Hepatocyte (in vitro differentiated cells): ENCODE measurements at regions not wholly inside any gene's neighbourhood (a gene's known extent, or its start where the extent isn't known, plus 50 kb on each side); places are given as distances from the start of the nearest gene placed in this dataset.
A peak's percentile ranks its signal among the peaks of the same experiment; 100 is the strongest.

ENCODE experiments used
- DNase-seq: peaks from one replicate; pipeline ENCODE4 v3.0.0-alpha.2; 2016; ENCODE audit warnings: low spot score
- H2AFZ ChIP-seq: fragments of 200-600 bp; sonication (generic); 2 replicates; pipeline ENCODE4 v1.6.0; 2016; ENCODE audit warnings: antibody characterized with exemption, mild to moderate bottlenecking
- H3K27ac ChIP-seq: fragments of 200-600 bp; sonication (generic); 2 replicates; pipeline ENCODE4 v1.5.1; 2016; ENCODE audit warnings: mild to moderate bottlenecking
- H3K27me3 ChIP-seq: fragments of 200-600 bp; sonication (generic); 2 replicates; pipeline ENCODE4 v1.6.1; 2016
- H3K36me3 ChIP-seq: fragments of 200-600 bp; sonication (generic); replicated peaks from 2 replicates; pipeline ENCODE4 v1.5.1; 2016; ENCODE audit warnings: low read depth; ENCODE audit not compliant: insufficient read depth
- H3K4me1 ChIP-seq: fragments of 200-600 bp; sonication (generic); 2 replicates; pipeline ENCODE4 v1.5.1; 2016; ENCODE audit warnings: mild to moderate bottlenecking, moderate library complexity; ENCODE audit not compliant: insufficient read depth
- H3K4me2 ChIP-seq: fragments of 200-600 bp; sonication (generic); 2 replicates; pipeline ENCODE4 v1.6.0; 2016
- H3K4me3 ChIP-seq: fragments of 200-600 bp; sonication (generic); 2 replicates; pipeline ENCODE4 v1.5.1; 2016; ENCODE audit warnings: mild to moderate bottlenecking
- H3K79me2 ChIP-seq: fragments of 200-600 bp; sonication (generic); 2 replicates; pipeline ENCODE4 v1.6.0; 2017; ENCODE audit warnings: mild to moderate bottlenecking
- H3K9me2 ChIP-seq: fragments of 200-600 bp; sonication (generic); replicated peaks from 2 replicates; pipeline ENCODE4 v1.6.0; 2017; ENCODE audit warnings: mild to moderate bottlenecking; ENCODE audit not compliant: insufficient read depth
- H3K9me3 ChIP-seq: fragments of 200-600 bp; sonication (generic); 2 replicates; pipeline ENCODE4 v1.5.1; 2016; ENCODE audit warnings: low read depth, mild to moderate bottlenecking
- H4K20me1 ChIP-seq: fragments of 200-600 bp; sonication (generic); 2 replicates; pipeline ENCODE4 v1.6.0; 2016; ENCODE audit warnings: mild to moderate bottlenecking; ENCODE audit not compliant: insufficient read depth, poor library complexity, severe bottlenecking
- EZH2 ChIP-seq: fragments of 200-600 bp; sonication (generic); IDR thresholded peaks from 2 replicates; pipeline ENCODE4 v1.6.1; 2016; ENCODE audit warnings: antibody characterized with exemption, mild to moderate bottlenecking, borderline replicate concordance
- EZH2phosphoT487 ChIP-seq: fragments of 200-600 bp; sonication (generic); IDR thresholded peaks from one replicate; pipeline ENCODE4 v1.6.1; 2018; ENCODE audit warnings: antibody characterized with exemption, mild to moderate bottlenecking, low read depth, moderate library complexity; ENCODE audit not compliant: unreplicated experiment, severe bottlenecking
- WGBS: methylation state at CpG from one replicate; pipeline ENCODE4 v1.1.6; 2016; ENCODE audit warnings: low lambda C conversion rate; ENCODE audit errors: missing lambda C conversion rate; 5-methylcytosine and 5-hydroxymethylcytosine counted together
- TF ChIP-seq, protein P1 (sequence below): fragments of 200-600 bp; sonication (generic); IDR thresholded peaks from 2 replicates; pipeline ENCODE4 v1.5.1; 2016; ENCODE audit warnings: antibody characterized with exemption, mild to moderate bottlenecking; ENCODE audit not compliant: poor library complexity

DNA sequence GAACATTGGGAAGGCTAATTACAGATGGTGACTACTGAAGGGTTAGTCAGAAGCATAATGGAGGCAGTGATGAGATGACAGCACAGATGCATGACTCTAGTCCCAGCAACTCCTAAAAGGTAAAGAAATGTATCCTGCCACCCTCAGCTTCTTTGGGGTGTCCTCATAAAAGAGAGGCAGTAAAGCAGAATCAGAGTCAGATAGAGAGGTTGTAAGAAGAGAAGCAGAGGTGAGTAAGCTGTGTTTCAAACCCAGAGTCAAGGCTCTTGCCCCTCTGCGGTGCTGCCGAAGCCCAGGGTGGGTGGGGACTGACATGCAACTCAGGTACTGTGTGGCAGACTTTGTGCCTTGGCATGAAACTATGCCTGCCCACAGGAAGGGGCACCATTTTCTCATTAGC, 59.5 kb upstream of the PGM2 start:
- no peaks in the 10 kb centered on the region for H3K9me3 ChIP-seq
- no peak for DNase-seq
- H3K4me2 ChIP-seq, result no peak overlapping the region
- H3K79me2 ChIP-seq, result no peaks in the 10 kb centered on the region
- no peaks in the 10 kb centered on the region for H3K9me2 ChIP-seq
- no peak overlapping the region for H3K27ac ChIP-seq
- H2AFZ ChIP-seq, result no peak overlapping the region
- no peak overlapping the region for H3K4me3 ChIP-seq
- H3K4me1 ChIP-seq, result no peaks in the 10 kb centered on the region
- WGBS, result 87% methylated on average over 2 of the region's 2 CpGs
- no peaks in the 10 kb centered on the region for H3K27me3 ChIP-seq
- TF ChIP-seq EZH2, result no peak
- TF ChIP-seq EZH2phosphoT487, result no peak
- TF ChIP-seq, protein P1, sequence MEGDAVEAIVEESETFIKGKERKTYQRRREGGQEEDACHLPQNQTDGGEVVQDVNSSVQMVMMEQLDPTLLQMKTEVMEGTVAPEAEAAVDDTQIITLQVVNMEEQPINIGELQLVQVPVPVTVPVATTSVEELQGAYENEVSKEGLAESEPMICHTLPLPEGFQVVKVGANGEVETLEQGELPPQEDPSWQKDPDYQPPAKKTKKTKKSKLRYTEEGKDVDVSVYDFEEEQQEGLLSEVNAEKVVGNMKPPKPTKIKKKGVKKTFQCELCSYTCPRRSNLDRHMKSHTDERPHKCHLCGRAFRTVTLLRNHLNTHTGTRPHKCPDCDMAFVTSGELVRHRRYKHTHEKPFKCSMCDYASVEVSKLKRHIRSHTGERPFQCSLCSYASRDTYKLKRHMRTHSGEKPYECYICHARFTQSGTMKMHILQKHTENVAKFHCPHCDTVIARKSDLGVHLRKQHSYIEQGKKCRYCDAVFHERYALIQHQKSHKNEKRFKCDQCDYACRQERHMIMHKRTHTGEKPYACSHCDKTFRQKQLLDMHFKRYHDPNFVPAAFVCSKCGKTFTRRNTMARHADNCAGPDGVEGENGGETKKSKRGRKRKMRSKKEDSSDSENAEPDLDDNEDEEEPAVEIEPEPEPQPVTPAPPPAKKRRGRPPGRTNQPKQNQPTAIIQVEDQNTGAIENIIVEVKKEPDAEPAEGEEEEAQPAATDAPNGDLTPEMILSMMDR, result no peak
- no peaks in the 10 kb centered on the region for H3K36me3 ChIP-seq
- no peaks in the 10 kb centered on the region for H4K20me1 ChIP-seq

DNA sequence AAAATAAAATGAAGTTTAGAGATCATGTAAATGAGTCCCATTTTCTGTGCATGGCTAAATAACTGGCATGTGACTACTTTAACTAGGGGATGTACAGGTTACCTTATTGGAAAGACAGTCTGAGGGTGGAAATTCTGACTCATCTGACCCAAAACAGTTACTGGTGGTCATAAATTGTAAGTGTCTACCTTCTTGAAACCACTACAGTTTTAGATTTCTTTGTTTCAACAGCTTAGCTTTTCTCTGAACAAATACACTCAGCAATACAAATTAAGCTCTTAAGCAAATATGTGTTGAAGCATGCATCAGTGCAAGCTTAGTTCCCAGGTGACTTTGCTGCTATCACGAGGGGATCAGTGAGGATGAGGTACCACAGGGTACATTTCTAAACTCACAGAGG, 60.7 kb upstream of the PGM2 start:
- H3K4me3 ChIP-seq, result no peak overlapping the region

DNA sequence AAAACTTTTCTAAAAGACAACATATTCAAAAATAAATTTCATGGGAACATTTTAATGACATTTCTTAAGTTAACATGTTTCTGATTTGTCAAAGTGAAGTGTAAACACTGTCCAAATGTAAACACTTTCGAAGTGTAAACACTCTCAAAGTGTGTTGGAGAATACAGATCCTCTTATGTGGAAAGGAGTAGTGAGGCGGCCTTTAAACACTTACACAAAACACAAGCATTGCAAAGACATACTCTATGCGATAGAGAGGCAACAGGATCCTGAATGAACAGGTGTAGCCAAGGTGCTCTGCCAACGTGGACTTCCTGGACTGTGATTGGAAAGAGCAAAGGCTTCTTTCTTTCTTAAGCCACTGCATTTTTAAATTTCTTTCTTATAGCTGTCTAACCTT, 62.7 kb upstream of the PGM2 start:
- no peak for TF ChIP-seq EZH2phosphoT487
- TF ChIP-seq, protein P1, result no peak
- TF ChIP-seq EZH2, result no peak
- no peaks in the 10 kb centered on the region for H3K4me1 ChIP-seq
- H3K36me3 ChIP-seq, result no peaks in the 10 kb centered on the region
- no peak overlapping the region for H2AFZ ChIP-seq
- H3K27me3 ChIP-seq, result no peaks in the 10 kb centered on the region
- H3K4me3 ChIP-seq, result no peak overlapping the region
- H3K9me3 ChIP-seq, result no peaks in the 10 kb centered on the region
- no peaks in the 10 kb centered on the region for H4K20me1 ChIP-seq
- DNase-seq, result no peak
- no peak overlapping the region for H3K4me2 ChIP-seq
- 74% methylated on average over 4 of the region's 4 CpGs for WGBS
- no peaks in the 10 kb centered on the region for H3K9me2 ChIP-seq
- H3K79me2 ChIP-seq, result no peaks in the 10 kb centered on the region
- no peak overlapping the region for H3K27ac ChIP-seq

More for the DNA sequence above, 60.7 kb upstream of the PGM2 start:
- peak; percentile 30 for DNase-seq
- H3K4me2 ChIP-seq, result no peak overlapping the region
- no peaks in the 10 kb centered on the region for H4K20me1 ChIP-seq
- WGBS, result 48% methylated on average over 1 of the region's 1 CpG
- TF ChIP-seq, protein P1, result no peak
- TF ChIP-seq EZH2phosphoT487 (no peak), EZH2 (no peak)
- H3K9me2 ChIP-seq, result no peaks in the 10 kb centered on the region
- no peaks in the 10 kb centered on the region for H3K9me3 ChIP-seq
- H3K79me2 ChIP-seq, result no peaks in the 10 kb centered on the region
- no peaks in the 10 kb centered on the region for H3K4me1 ChIP-seq
- H3K36me3 ChIP-seq, result no peaks in the 10 kb centered on the region
- H3K27ac ChIP-seq, result peak overlapping the region; percentile 47
- H3K27me3 ChIP-seq, result no peaks in the 10 kb centered on the region
- H2AFZ ChIP-seq, result no peak overlapping the region

DNA sequence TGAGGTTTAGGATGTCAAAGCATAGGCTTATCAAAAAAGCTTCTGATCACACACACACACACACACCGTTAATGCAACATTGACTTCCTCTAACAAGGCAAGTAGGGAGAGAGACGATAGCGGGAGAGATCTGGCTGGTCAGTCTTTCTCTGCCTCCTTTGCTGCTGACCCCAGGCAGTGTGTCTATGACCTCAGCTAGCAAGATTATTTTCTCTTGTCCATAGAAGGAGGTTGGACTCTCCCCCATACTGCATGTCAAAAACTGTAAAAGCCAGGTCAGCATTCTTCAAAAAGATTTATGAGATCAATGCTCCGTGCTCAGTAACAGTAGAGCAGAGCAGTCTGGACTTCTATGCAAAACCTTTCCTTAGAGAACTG, 63.5 kb upstream of the PGM2 start:
- Histone ChIP-seq H3K27me3 (no peaks in the 10 kb centered on the region), H4K20me1 (no peaks in the 10 kb centered on the region), H3K4me2 (no peak overlapping the region), H3K36me3 (no peaks in the 10 kb centered on the region), H3K4me3 (no peak overlapping the region), H3K27ac (no peak overlapping the region), H3K9me2 (no peaks in the 10 kb centered on the region), H3K79me2 (no peaks in the 10 kb centered on the region), H3K4me1 (no peaks in the 10 kb centered on the region), H3K9me3 (no peaks in the 10 kb centered on the region), H2AFZ (no peak overlapping the region)
- 54% methylated on average over 4 of the region's 4 CpGs for WGBS
- TF ChIP-seq EZH2, result no peak
- TF ChIP-seq, protein P1, result no peak
- TF ChIP-seq EZH2phosphoT487, result no peak
- DNase-seq, result no peak
